ENCODE measurements at regions not wholly inside any gene's neighbourhood (a gene's known extent, or its start where the extent isn't known, plus 50 kb on each side); places are given as distances from the start of the nearest gene placed in this dataset.

GRCh38 chr6:193773-194310, 98.4 kb upstream of the DUSP22 start (continued):
- TF ChIP-seq ZBTB11 (CRISPR knock-in tag; IDR thresholded peaks at IDR 0.05) (no peak), ELK1 (IDR thresholded peaks at IDR 0.05; ENCODE audit: low read depth, low read length) (no peak), E2F4 (IDR thresholded peaks at IDR 0.05; ENCODE audit: low read depth, low read length) (no peak), SUZ12 (IDR thresholded peaks at IDR 0.05; ENCODE audit: unreplicated experiment) (no peak), DPF2 (IDR thresholded peaks at IDR 0.05) (peak; percentile 58; the same call in 1 of the 2 replicates), SIX5 (IDR thresholded peaks at IDR 0.05; ENCODE audit: low read depth, low read length, severe bottlenecking) (no peak), PML (IDR thresholded peaks at IDR 0.05; ENCODE audit: low read length) (peak; percentile 49; the same call in 1 of the 2 replicates), LARP7 (IDR thresholded peaks at IDR 0.05) (no peak), KLF5 (IDR thresholded peaks at IDR 0.05; ENCODE audit: partially characterized antibody) (peak; percentile 64), BHLHE40 (IDR thresholded peaks at IDR 0.05; ENCODE audit: borderline replicate concordance in 1 of 2, low read depth in 2 of 2, low read length in 1 of 2) (peak; percentile 84 to 86), RB1 (IDR thresholded peaks at IDR 0.05; ENCODE audit: borderline replicate concordance) (no peak), SMAD1 (IDR thresholded peaks at IDR 0.05; ENCODE audit: low read depth, partially characterized antibody) (no peak), TAF1 (IDR thresholded peaks at IDR 0.05; ENCODE audit: borderline replicate concordance, low read depth, low read length) (no peak), POLR2AphosphoS5 (IDR thresholded peaks at IDR 0.05; ENCODE audit: low read length) (no peak), NFXL1 (IDR thresholded peaks at IDR 0.05; ENCODE audit: borderline replicate concordance) (no peak)
- TF ChIP-seq, protein P1, sequence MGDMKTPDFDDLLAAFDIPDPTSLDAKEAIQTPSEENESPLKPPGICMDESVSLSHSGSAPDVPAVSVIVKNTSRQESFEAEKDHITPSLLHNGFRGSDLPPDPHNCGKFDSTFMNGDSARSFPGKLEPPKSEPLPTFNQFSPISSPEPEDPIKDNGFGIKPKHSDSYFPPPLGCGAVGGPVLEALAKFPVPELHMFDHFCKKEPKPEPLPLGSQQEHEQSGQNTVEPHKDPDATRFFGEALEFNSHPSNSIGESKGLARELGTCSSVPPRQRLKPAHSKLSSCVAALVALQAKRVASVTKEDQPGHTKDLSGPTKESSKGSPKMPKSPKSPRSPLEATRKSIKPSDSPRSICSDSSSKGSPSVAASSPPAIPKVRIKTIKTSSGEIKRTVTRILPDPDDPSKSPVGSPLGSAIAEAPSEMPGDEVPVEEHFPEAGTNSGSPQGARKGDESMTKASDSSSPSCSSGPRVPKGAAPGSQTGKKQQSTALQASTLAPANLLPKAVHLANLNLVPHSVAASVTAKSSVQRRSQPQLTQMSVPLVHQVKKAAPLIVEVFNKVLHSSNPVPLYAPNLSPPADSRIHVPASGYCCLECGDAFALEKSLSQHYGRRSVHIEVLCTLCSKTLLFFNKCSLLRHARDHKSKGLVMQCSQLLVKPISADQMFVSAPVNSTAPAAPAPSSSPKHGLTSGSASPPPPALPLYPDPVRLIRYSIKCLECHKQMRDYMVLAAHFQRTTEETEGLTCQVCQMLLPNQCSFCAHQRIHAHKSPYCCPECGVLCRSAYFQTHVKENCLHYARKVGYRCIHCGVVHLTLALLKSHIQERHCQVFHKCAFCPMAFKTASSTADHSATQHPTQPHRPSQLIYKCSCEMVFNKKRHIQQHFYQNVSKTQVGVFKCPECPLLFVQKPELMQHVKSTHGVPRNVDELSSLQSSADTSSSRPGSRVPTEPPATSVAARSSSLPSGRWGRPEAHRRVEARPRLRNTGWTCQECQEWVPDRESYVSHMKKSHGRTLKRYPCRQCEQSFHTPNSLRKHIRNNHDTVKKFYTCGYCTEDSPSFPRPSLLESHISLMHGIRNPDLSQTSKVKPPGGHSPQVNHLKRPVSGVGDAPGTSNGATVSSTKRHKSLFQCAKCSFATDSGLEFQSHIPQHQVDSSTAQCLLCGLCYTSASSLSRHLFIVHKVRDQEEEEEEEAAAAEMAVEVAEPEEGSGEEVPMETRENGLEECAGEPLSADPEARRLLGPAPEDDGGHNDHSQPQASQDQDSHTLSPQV (IDR thresholded peaks at IDR 0.05), result no peak
- TF ChIP-seq, protein P2, sequence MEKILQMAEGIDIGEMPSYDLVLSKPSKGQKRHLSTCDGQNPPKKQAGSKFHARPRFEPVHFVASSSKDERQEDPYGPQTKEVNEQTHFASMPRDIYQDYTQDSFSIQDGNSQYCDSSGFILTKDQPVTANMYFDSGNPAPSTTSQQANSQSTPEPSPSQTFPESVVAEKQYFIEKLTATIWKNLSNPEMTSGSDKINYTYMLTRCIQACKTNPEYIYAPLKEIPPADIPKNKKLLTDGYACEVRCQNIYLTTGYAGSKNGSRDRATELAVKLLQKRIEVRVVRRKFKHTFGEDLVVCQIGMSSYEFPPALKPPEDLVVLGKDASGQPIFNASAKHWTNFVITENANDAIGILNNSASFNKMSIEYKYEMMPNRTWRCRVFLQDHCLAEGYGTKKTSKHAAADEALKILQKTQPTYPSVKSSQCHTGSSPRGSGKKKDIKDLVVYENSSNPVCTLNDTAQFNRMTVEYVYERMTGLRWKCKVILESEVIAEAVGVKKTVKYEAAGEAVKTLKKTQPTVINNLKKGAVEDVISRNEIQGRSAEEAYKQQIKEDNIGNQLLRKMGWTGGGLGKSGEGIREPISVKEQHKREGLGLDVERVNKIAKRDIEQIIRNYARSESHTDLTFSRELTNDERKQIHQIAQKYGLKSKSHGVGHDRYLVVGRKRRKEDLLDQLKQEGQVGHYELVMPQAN (conservative IDR thresholded peaks at IDR 0.05), result no peak
